ENCODE measurements at regions not wholly inside any gene's neighbourhood (a gene's known extent, or its start where the extent isn't known, plus 50 kb on each side); places are given as distances from the start of the nearest gene placed in this dataset.

DNA sequence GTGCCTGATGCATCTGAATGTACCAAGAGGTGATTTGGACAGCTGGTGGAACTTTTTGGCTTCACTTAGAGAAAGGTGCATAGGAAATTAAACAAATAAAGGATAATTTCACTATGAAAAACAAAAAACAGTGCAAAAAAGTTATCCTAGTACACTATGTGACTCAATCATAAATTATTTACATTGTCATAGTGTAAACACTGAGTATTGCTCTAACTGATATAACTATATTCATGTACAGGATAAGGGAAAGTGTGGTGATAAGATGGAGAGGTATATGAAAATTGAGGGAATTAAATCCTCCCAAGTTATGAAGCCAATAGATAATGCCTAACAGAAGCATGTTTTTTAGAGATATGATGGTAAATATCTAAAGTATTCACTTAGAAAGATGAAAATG is 50.2 kb upstream of the CPNE4 start:
- no peak overlapping the region for H3K4me3 ChIP-seq (ENCODE audit: extremely low read depth, insufficient read depth, low read length, poor library complexity, severe bottlenecking)
- H3K27ac ChIP-seq (ENCODE audit: low read depth, low read length, severe bottlenecking): no peak overlapping the region
- no peaks in the 10 kb centered on the region for H3K36me3 ChIP-seq (ENCODE audit: control insufficient read depth, insufficient read depth, low read length)
- H3K4me1 ChIP-seq (ENCODE audit: control insufficient read depth, insufficient read depth, low read length, poor library complexity, severe bottlenecking): no peaks in the 10 kb centered on the region
- H3K9me3 ChIP-seq (ENCODE audit: control insufficient read depth, low read length): no peaks in the 10 kb centered on the region

DNA sequence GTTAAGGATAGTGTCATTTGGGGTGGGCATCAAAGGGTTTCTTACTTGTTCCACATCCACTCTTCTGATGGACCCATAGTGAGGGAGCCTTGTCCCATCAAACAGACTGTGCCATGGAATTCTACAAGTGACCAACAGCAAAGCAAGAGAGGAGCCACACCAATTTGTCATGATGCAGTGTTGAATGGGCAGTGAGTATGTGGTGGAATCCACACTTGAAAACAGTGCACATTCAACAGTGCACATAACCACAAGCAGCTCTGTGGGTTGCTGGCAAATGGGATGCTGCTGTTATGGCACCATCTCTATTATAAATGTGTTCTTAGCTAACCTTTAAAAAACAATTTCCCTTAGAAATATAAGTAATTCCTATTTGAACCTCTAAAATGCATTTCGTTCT is 52.5 kb upstream of the CPNE4 start:
- no CpG with 5 or more reads among the region's 1 CpG for WGBS, 2 experiments (ENCODE audit: insufficient coverage in 2 of 2)
- no peaks in the 10 kb centered on the region for H3K9me3 ChIP-seq (ENCODE audit: control insufficient read depth, low read length)

DNA sequence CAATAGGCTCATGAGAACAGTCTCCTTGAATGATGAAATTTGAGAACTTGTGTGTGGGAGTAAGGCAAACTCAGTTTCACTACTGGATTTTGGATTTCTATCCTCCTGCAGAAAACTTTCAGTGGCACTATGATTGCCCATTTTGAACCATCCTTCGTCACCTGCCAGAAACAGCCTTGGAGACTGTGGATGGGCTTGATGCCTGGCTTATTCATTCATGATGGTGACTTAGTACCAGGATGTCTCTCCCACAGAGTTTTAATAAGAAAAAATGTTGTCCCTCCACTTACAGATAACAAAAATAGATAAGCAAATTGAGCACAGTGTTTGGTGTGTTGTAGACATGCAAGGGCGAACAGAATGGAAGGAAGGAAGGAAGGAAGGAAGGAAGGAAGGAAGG is 53.5 kb upstream of the CPNE4 start:
- no peak overlapping the region for H3K4me3 ChIP-seq (ENCODE audit: extremely low read depth, insufficient read depth, low read length, poor library complexity, severe bottlenecking)
- 100% methylated on average over 1 of the region's 2 CpGs; no CpG with 5 or more reads in 1 of the 2 experiments for WGBS, 2 experiments (ENCODE audit: insufficient coverage in 2 of 2)

More for the DNA sequence above, 52.5 kb upstream of the CPNE4 start:
- Histone ChIP-seq H3K36me3 (ENCODE audit: control insufficient read depth, insufficient read depth, low read length) (no peaks in the 10 kb centered on the region), H3K4me3 (ENCODE audit: extremely low read depth, insufficient read depth, low read length, poor library complexity, severe bottlenecking) (no peak overlapping the region), H3K4me1 (ENCODE audit: control insufficient read depth, insufficient read depth, low read length, poor library complexity, severe bottlenecking) (no peaks in the 10 kb centered on the region), H3K27ac (ENCODE audit: low read depth, low read length, severe bottlenecking) (no peak overlapping the region)

DNA sequence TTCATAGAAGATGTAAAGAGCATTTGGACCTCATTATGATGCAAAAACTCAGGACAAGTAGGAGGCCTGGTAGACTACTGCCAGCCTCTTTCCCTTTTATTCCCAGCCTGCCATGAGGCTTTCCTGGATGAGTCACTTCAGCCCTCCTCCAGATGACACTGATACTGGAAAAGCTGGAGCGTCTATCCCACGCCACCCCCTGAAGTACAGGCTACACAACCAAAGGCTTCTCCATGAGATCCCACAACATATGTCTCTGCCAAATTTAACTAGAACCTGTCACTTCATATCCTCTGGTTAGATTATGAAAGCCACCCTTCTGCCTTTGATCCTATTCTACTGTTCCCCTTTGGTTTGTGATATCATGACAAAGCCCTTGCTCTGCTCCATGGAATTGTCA is 56.1 kb upstream of the CPNE4 start:
- Histone ChIP-seq H3K36me3 (ENCODE audit: control insufficient read depth, insufficient read depth, low read length) (no peaks in the 10 kb centered on the region), H3K4me1 (ENCODE audit: control insufficient read depth, insufficient read depth, low read length, poor library complexity, severe bottlenecking) (no peaks in the 10 kb centered on the region), H3K27ac (ENCODE audit: low read depth, low read length, severe bottlenecking) (no peak overlapping the region), H3K4me3 (ENCODE audit: extremely low read depth, insufficient read depth, low read length, poor library complexity, severe bottlenecking) (no peak overlapping the region), H3K9me3 (ENCODE audit: control insufficient read depth, low read length) (no peaks in the 10 kb centered on the region)
- WGBS, 2 experiments (ENCODE audit: insufficient coverage in 2 of 2): 44 to 46% methylated on average over 2 of the region's 2 CpGs

More for the DNA sequence above, 53.5 kb upstream of the CPNE4 start:
- H3K9me3 ChIP-seq (ENCODE audit: control insufficient read depth, low read length): no peaks in the 10 kb centered on the region
- H3K36me3 ChIP-seq (ENCODE audit: control insufficient read depth, insufficient read depth, low read length): no peaks in the 10 kb centered on the region
- H3K27ac ChIP-seq (ENCODE audit: low read depth, low read length, severe bottlenecking): no peak overlapping the region
- H3K4me1 ChIP-seq (ENCODE audit: control insufficient read depth, insufficient read depth, low read length, poor library complexity, severe bottlenecking): no peaks in the 10 kb centered on the region

DNA sequence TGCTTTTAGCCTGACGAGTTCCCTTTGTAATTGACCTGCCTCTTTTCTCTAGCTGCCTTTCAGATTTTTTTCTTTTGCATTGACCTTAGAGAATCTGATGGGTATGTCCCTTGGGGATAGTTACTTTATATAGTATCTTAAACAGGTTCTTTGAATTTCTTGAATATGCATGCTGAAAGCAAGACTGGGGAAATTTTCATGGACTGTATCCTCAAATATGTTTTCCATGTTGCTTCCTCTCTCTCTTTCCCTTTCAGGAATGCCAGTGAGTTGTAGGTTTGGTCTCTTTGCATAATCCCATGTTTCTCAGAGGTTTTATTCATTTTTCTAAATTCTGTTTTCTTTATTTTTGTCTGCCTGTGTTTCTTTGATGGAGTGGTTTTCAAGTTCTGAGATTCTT is 81.8 kb upstream of the CPNE4 start:
- no peaks in the 10 kb centered on the region for H3K4me1 ChIP-seq (ENCODE audit: control insufficient read depth, insufficient read depth, low read length, poor library complexity, severe bottlenecking)
- no peaks in the 10 kb centered on the region for H3K9me3 ChIP-seq (ENCODE audit: control insufficient read depth, low read length)
- H3K36me3 ChIP-seq (ENCODE audit: control insufficient read depth, insufficient read depth, low read length): no peaks in the 10 kb centered on the region
- no peak overlapping the region for H3K27ac ChIP-seq (ENCODE audit: low read depth, low read length, severe bottlenecking)
- 80 to 100% methylated on average over 1 of the region's 1 CpG for WGBS, 2 experiments (ENCODE audit: insufficient coverage in 2 of 2)
- no peak overlapping the region for H3K4me3 ChIP-seq (ENCODE audit: extremely low read depth, insufficient read depth, low read length, poor library complexity, severe bottlenecking)

DNA sequence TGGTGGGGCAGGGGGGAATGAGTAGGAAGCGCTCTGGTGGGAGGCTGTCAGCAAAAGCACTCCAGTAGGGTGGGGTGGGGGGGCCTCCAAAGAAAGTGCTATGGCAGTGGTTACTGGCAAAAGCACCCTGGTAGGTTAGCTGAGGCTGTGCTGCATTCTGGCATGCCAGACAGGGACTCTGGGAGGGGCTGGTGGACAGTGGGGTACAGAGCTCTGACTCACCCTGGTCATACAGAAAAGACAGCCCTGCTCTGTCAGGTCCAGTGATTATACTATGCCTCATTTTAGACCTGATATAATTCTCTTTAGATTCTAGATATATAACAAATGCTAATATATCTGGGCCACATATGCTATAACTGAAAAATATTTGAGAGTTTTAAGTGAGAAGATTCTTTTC is 82.8 kb upstream of the CPNE4 start:
- H3K4me1 ChIP-seq (ENCODE audit: control insufficient read depth, insufficient read depth, low read length, poor library complexity, severe bottlenecking): no peaks in the 10 kb centered on the region
- H3K9me3 ChIP-seq (ENCODE audit: control insufficient read depth, low read length): no peaks in the 10 kb centered on the region
- H3K4me3 ChIP-seq (ENCODE audit: extremely low read depth, insufficient read depth, low read length, poor library complexity, severe bottlenecking): no peak overlapping the region
- no peak overlapping the region for H3K27ac ChIP-seq (ENCODE audit: low read depth, low read length, severe bottlenecking)
- WGBS, 2 experiments (ENCODE audit: insufficient coverage in 2 of 2): 83% methylated on average over 1 of the region's 1 CpG; no CpG with 5 or more reads in 1 of the 2 experiments
- H3K36me3 ChIP-seq (ENCODE audit: control insufficient read depth, insufficient read depth, low read length): no peaks in the 10 kb centered on the region

DNA sequence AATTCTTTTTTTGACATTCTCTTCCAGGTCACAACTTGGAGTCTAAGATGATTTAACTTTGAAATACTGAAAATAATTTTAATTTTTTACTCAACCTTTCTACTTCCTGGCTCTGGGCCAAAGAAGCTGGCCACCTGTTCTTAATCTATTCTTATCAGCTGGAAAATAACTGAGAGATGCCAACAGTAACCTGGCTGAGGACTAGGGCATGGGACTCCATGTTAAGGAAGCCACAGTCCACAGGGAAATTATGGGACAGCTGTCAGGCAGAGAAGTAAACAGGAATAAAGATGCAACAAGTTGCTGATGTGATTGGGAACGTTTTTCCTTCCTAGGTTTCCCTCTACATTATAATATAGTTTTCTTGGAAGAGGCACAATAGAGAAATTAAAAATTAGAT is 84.7 kb upstream of the CPNE4 start:
- no peak overlapping the region for H3K4me3 ChIP-seq (ENCODE audit: extremely low read depth, insufficient read depth, low read length, poor library complexity, severe bottlenecking)
- H3K36me3 ChIP-seq (ENCODE audit: control insufficient read depth, insufficient read depth, low read length): no peaks in the 10 kb centered on the region
- no CpG with 5 or more reads among the region's 1 CpG for WGBS, 2 experiments (ENCODE audit: insufficient coverage in 2 of 2)
- H3K27ac ChIP-seq (ENCODE audit: low read depth, low read length, severe bottlenecking): no peak overlapping the region
- H3K9me3 ChIP-seq (ENCODE audit: control insufficient read depth, low read length): no peaks in the 10 kb centered on the region
- H3K4me1 ChIP-seq (ENCODE audit: control insufficient read depth, insufficient read depth, low read length, poor library complexity, severe bottlenecking): no peaks in the 10 kb centered on the region

DNA sequence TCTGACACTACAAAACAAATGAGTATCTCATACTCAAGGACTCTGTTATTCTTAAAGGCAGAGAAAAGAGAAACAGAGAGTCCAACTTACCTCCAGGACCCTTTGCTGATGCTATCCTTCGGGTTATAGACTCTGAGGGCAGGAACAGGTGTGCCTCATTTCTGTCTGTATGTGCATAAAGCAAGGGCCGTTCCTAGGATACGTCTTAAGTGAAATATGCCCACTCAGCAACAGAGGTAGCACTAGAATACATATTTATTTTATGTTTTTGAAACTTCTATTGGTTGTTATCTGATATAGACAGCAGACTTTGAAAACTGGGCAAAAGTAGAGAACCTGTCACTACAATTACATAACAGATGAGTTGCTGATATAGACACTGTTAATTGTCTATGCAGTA is 89.3 kb upstream of the CPNE4 start:
- WGBS, 2 experiments (ENCODE audit: insufficient coverage in 2 of 2): 100% methylated on average over 1 of the region's 3 CpGs; no CpG with 5 or more reads in 1 of the 2 experiments
- no peaks in the 10 kb centered on the region for H3K4me1 ChIP-seq (ENCODE audit: control insufficient read depth, insufficient read depth, low read length, poor library complexity, severe bottlenecking)
- H3K27ac ChIP-seq (ENCODE audit: low read depth, low read length, severe bottlenecking): no peak overlapping the region
- H3K4me3 ChIP-seq (ENCODE audit: extremely low read depth, insufficient read depth, low read length, poor library complexity, severe bottlenecking): no peak overlapping the region
- no peaks in the 10 kb centered on the region for H3K36me3 ChIP-seq (ENCODE audit: control insufficient read depth, insufficient read depth, low read length)
- no peaks in the 10 kb centered on the region for H3K9me3 ChIP-seq (ENCODE audit: control insufficient read depth, low read length)

DNA sequence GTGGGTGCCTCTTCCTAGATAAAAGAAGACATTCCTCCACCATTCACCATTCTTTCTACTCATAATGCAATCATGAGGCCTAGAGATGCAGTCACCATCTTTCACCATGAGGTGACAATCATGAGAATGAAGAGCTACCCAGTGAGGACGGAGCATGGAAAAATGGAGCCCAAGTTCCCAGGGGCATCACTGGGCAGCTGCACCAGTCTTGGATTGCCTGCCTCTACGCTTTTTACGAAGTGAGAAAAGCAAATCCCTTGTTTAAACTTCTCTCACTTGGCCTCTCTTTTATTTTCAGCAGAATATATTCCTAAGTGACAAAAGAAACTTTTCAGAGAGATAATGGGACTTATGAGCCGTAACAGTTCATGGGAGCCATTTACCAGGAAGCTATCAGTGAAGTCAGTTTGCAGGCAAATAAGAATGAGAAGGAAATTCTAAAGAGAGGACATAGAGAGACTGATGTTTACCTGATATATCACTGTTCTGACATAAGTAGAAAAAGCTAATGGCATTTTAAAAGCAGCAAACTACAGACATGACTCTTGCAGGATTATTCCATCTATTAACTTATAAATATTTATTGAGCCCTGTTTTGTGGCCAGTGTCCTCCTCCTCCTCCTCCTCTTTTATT is 90.0 kb upstream of the CPNE4 start:
- 85 to 93% methylated on average over 4 of the region's 4 CpGs for WGBS, 2 experiments (ENCODE audit: insufficient coverage in 2 of 2)
- no peaks in the 10 kb centered on the region for H3K36me3 ChIP-seq (ENCODE audit: control insufficient read depth, insufficient read depth, low read length)
- no peak overlapping the region for H3K27ac ChIP-seq (ENCODE audit: low read depth, low read length, severe bottlenecking)
- no peaks in the 10 kb centered on the region for H3K9me3 ChIP-seq (ENCODE audit: control insufficient read depth, low read length)
- no peak overlapping the region for H3K4me3 ChIP-seq (ENCODE audit: extremely low read depth, insufficient read depth, low read length, poor library complexity, severe bottlenecking)
- H3K4me1 ChIP-seq (ENCODE audit: control insufficient read depth, insufficient read depth, low read length, poor library complexity, severe bottlenecking): no peaks in the 10 kb centered on the region

DNA sequence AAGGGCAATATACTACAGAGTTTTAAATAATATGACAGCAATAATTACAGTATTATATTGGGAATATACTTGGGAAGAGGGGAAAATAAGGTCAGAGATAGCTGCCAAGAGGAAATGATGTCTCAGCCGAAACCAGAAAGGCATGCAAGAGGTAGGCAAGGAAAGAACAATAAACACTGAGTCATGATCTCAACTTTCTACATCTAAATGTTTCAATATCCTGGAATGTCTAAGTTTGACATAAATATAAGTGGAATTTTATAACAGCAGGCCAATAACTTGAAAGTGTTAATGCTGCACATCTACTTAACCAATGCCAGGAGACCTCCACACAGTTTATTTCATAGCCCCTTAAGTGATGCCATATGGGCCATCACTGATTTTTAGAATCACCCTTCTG is 99.8 kb upstream of the CPNE4 start:
- no CpG with 5 or more reads among the region's 1 CpG for WGBS, 2 experiments (ENCODE audit: insufficient coverage in 2 of 2)
- H3K4me1 ChIP-seq (ENCODE audit: control insufficient read depth, insufficient read depth, low read length, poor library complexity, severe bottlenecking): peaks cover 24% of the 10 kb centered on the region
- H3K36me3 ChIP-seq (ENCODE audit: control insufficient read depth, insufficient read depth, low read length): no peaks in the 10 kb centered on the region
- H3K4me3 ChIP-seq (ENCODE audit: extremely low read depth, insufficient read depth, low read length, poor library complexity, severe bottlenecking): no peak overlapping the region
- H3K9me3 ChIP-seq (ENCODE audit: control insufficient read depth, low read length): no peaks in the 10 kb centered on the region
- H3K27ac ChIP-seq (ENCODE audit: low read depth, low read length, severe bottlenecking): peak overlapping the region; percentile 19

DNA sequence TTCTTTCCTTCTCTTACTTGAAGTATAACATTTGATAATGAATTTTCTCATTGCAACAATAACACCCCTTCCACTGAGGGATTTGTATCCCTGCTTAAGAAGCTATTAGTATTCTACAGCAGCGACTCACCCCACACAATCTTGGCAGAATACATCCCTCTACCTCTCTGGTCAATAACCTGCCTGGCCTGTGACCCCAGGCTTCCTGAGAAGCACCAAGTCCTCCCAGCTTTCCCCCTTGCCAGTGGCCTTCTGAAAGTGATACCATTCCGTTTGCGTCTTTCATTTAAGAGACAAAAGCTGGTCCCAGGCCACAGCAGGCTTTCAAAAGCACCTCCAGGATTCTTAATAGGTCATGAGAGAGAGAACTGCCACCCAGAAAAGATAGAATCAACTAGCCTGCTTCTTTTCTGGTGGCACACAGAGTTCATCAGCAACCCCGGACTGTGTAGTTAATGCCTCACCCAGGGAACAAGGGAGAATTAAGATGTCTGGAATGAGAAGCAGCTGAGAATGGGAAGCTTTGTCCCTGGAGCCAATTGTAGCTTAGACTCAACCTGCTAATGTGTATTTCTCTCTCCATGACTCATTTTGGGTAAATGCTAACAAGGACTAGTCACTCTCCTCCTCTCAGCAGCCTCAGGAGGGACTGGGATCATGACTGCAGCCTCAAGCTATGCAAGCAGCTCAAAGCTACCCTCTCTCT is 101.0 kb upstream of the CPNE4 start:
- Histone ChIP-seq H3K4me3 (ENCODE audit: extremely low read depth, insufficient read depth, low read length, poor library complexity, severe bottlenecking) (no peak overlapping the region), H3K4me1 (ENCODE audit: control insufficient read depth, insufficient read depth, low read length, poor library complexity, severe bottlenecking) (peaks cover 24% of the 10 kb centered on the region), H3K9me3 (ENCODE audit: control insufficient read depth, low read length) (no peaks in the 10 kb centered on the region), H3K36me3 (ENCODE audit: control insufficient read depth, insufficient read depth, low read length) (no peaks in the 10 kb centered on the region), H3K27ac (ENCODE audit: low read depth, low read length, severe bottlenecking) (peak overlapping the region; percentile 78)
- WGBS, 2 experiments (ENCODE audit: insufficient coverage in 2 of 2): 30 to 38% methylated on average over 2 to 3 of the region's 4 CpGs
